ENCODE measurements at regions not wholly inside any gene's neighbourhood (a gene's known extent, or its start where the extent isn't known, plus 50 kb on each side); places are given as distances from the start of the nearest gene placed in this dataset.

DNA sequence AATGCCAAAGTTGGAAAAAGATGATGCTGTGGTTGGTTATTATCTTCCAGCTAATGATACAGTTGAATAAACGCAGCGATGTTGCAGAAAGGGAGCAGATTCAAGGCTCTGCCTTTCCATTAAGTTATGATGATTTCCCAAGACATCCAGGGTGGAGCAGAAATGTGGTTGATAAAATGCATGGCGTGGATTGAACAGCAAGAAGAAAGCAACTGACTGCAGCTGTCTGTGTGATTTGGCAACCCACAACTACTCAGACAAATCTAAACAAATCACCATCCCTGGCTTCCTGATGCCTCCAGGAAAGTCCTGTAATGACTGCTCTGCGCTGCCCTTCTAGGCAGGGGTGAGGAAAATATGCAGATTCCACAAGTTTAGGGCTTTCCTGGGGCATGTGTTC is 166.3 kb downstream of the NRP2 start:
- TF ChIP-seq CTCF (IDR thresholded peaks at IDR 0.05) (no peak), POLR2AphosphoS5 (IDR thresholded peaks at IDR 0.05; ENCODE audit: low read depth, low read length) (no peak), REST (IDR thresholded peaks at IDR 0.05; ENCODE audit: insufficient read depth in 1 of 2, low read depth in 2 of 2, low read length in 1 of 2) (no peak), SIN3A (IDR thresholded peaks at IDR 0.05; ENCODE audit: borderline replicate concordance, insufficient read depth, low read depth, low read length) (no peak), TCF7L2 (IDR thresholded peaks at IDR 0.05; ENCODE audit: low read depth, low read length) (no peak)

Data from Panc1 (cell line).